H1 (cell line): ENCODE measurements at regions not wholly inside any gene's neighbourhood (a gene's known extent, or its start where the extent isn't known, plus 50 kb on each side); places are given as distances from the start of the nearest gene placed in this dataset.

ENCODE experiments used
- CTCF ChIP-seq, 3 experiments: IDR thresholded peaks; 1 replicate in 2 of 3; 2 replicates in 1 of 3; pipeline versions ENCODE4 v1.5.1 to v1.6.1; 2011; ENCODE audit warnings: low read length in 3 of 3, mild to moderate bottlenecking in 3 of 3, inconsistent platforms in 2 of 3, low read depth in 1 of 3, moderate library complexity in 1 of 3; ENCODE audit not compliant: insufficient read depth in 1 of 3; ENCODE audit errors: control extremely low read depth in 1 of 3
- JUN ChIP-seq: IDR thresholded peaks from 2 replicates; pipeline ENCODE4 v1.6.1; 2011; ENCODE audit warnings: low read depth, mild to moderate bottlenecking, improper control_type of control experiment, low read length
- POLR2AphosphoS5 ChIP-seq: IDR thresholded peaks from 2 replicates; pipeline ENCODE4 v1.6.1; 2011; ENCODE audit warnings: low read depth, low read length
- SIRT6 ChIP-seq: IDR thresholded peaks from one replicate; pipeline ENCODE4 v1.7.1; 2012; ENCODE audit warnings: low read length, inconsistent platforms
- TAF1 ChIP-seq: IDR thresholded peaks from 2 replicates; pipeline ENCODE4 v1.6.1; 2011; ENCODE audit warnings: mild to moderate bottlenecking, low read depth, low read length
- ZNF274 ChIP-seq: IDR thresholded peaks from 2 replicates; pipeline ENCODE4 v1.7.0; 2012; ENCODE audit warnings: low read length, borderline replicate concordance; ENCODE audit errors: extremely low read depth

GRCh38 chr2:5111581-5111980 is 580.6 kb upstream of the SOX11 start:
- TF ChIP-seq POLR2AphosphoS5 (no peak), JUN (no peak), ZNF274 (no peak), CTCF (IDR thresholded peaks at IDR 0.05; ENCODE audit: control extremely low read depth in 1 of 3, insufficient read depth in 1 of 3, low read depth in 1 of 3, low read length in 3 of 3) (no peak), SIRT6 (no peak), TAF1 (no peak)
